Gastroesophageal sphincter (tissue), 4 donors: ENCODE measurements at regions not wholly inside any gene's neighbourhood (a gene's known extent, or its start where the extent isn't known, plus 50 kb on each side); places are given as distances from the start of the nearest gene placed in this dataset.

Experiments used
- ATAC-seq: fragments of 150-250 bp; one replicate; pipeline ENCODE4 v1.9.1; 2016; ENCODE audit warnings: mild to moderate bottlenecking, moderate library complexity
- H3K27ac ChIP-seq, 4 donors: fragments of 200-600 bp; sonication (generic) in 3 of 4; 1 replicate in 3 of 4; 2 replicates in 1 of 4; pipeline ENCODE4 v1.5.1; 2016 to 2019
- H3K27me3 ChIP-seq: fragments of 200-600 bp; sonication (generic); one replicate; pipeline ENCODE4 v1.5.1; 2019
- H3K36me3 ChIP-seq, 2 donors: fragments of 200-600 bp; sonication (generic); one replicate each; pipeline ENCODE4 v1.5.1; 2019; ENCODE audit warnings: control low read depth in 1 of 2
- H3K4me1 ChIP-seq, 3 donors: fragments of 200-600 bp; sonication (generic); 1 replicate in 2 of 3; 2 replicates in 1 of 3; pipeline ENCODE4 v1.5.1; 2016 to 2019; ENCODE audit warnings: control low read depth in 2 of 3
- H3K4me3 ChIP-seq, 2 donors: fragments of 200-600 bp; sonication (generic); one replicate each; pipeline ENCODE4 v1.5.1; 2019; ENCODE audit warnings: mild to moderate bottlenecking in 1 of 2, moderate library complexity in 1 of 2
- H3K9me3 ChIP-seq, 3 donors: fragments of 200-600 bp; sonication (generic); one replicate each; pipeline ENCODE4 v1.5.1; 2017 to 2019; ENCODE audit warnings: control low read depth in 2 of 3
- CTCF ChIP-seq, 4 experiments: fragments of 200-600 bp in 2 of 4; fragments of 450-650 bp in 2 of 4; sonication (generic) in 1 of 4; IDR thresholded peaks; one replicate each; pipeline ENCODE4 v1.5.1; 2017 to 2019; ENCODE audit warnings: antibody characterized with exemption in 4 of 4, mild to moderate bottlenecking in 2 of 4, moderate library complexity in 2 of 4
- EP300 ChIP-seq: sonication (generic); formaldehyde crosslinking; IDR thresholded peaks from one replicate; pipeline ENCODE4 v1.6.1; 2017; ENCODE audit warnings: antibody characterized with exemption, mild to moderate bottlenecking
- POLR2A ChIP-seq, 2 donors: fragments of 450-650 bp; IDR thresholded peaks; one replicate each; pipeline ENCODE4 v1.6.1; 2017; ENCODE audit warnings: antibody characterized with exemption in 2 of 2, mild to moderate bottlenecking in 2 of 2, moderate library complexity in 1 of 2
- POLR2AphosphoS5 ChIP-seq: sonication (generic); formaldehyde crosslinking; IDR thresholded peaks from one replicate; pipeline ENCODE4 v1.6.1; 2017; ENCODE audit warnings: antibody characterized with exemption
- WGBS, 2 donors: methylation state at CpG; one replicate each; pipeline ENCODE4 v1.1.5; 2018; ENCODE audit warnings: low coverage in 1 of 2; 5-methylcytosine and 5-hydroxymethylcytosine counted together

GRCh38 chr5:36790847-36791246 is 85.7 kb upstream of the NIPBL start:
- 60 to 100% methylated on average over 1 of the region's 1 CpG for WGBS, 2 donors
- no peak for ATAC-seq
- Histone ChIP-seq H3K36me3 (no peaks in the 10 kb centered on the region), H3K4me3 (no peak overlapping the region), H3K27me3 (no peaks in the 10 kb centered on the region), H3K9me3 (no peaks in the 10 kb centered on the region), H3K27ac (no peak overlapping the region), H3K4me1 (no peaks in the 10 kb centered on the region)
- TF ChIP-seq POLR2AphosphoS5, result no peak
- no peak for TF ChIP-seq POLR2A (IDR thresholded peaks at IDR 0.05)
- no peak for TF ChIP-seq EP300
- no peak for TF ChIP-seq CTCF (IDR thresholded peaks at IDR 0.05)

GRCh38 chr5:36792560-36793180 is 83.9 kb upstream of the NIPBL start:
- H3K27ac ChIP-seq, result no peak overlapping the region
- WGBS, 2 donors, result 81 to 86% methylated on average over 3 to 4 of the region's 4 CpGs
- TF ChIP-seq POLR2A (IDR thresholded peaks at IDR 0.05) (no peak), POLR2AphosphoS5 (no peak), CTCF (IDR thresholded peaks at IDR 0.05) (no peak), EP300 (no peak)

GRCh38 chr5:36795366-36795765 is 81.2 kb upstream of the NIPBL start:
- Histone ChIP-seq H3K9me3 (no peaks in the 10 kb centered on the region), H3K4me3 (no peak overlapping the region), H3K27ac (no peak overlapping the region), H3K36me3 (no peaks in the 10 kb centered on the region), H3K27me3 (no peaks in the 10 kb centered on the region), H3K4me1 (no peaks in the 10 kb centered on the region)
- TF ChIP-seq POLR2AphosphoS5 (no peak), EP300 (no peak), CTCF (IDR thresholded peaks at IDR 0.05) (no peak)
- 83 to 89% methylated on average over 4 of the region's 4 CpGs for WGBS, 2 donors
- ATAC-seq, result no peak

More at GRCh38 chr5:36792560-36793180, 83.9 kb upstream of the NIPBL start:
- H3K9me3 ChIP-seq, result no peaks in the 10 kb centered on the region
- H3K4me1 ChIP-seq, result no peaks in the 10 kb centered on the region
- H3K27me3 ChIP-seq, result no peaks in the 10 kb centered on the region
- no peak overlapping the region for H3K4me3 ChIP-seq
- ATAC-seq, result no peak
- H3K36me3 ChIP-seq, result no peaks in the 10 kb centered on the region

- WGBS, 2 donors, result 44 to 63% methylated on average over 3 of the region's 3 CpGs
- TF ChIP-seq EP300 (no peak), CTCF (IDR thresholded peaks at IDR 0.05) (no peak), POLR2AphosphoS5 (no peak), POLR2A (IDR thresholded peaks at IDR 0.05) (no peak)
- no peaks in the 10 kb centered on the region for H3K9me3 ChIP-seq
- H3K36me3 ChIP-seq, result no peaks in the 10 kb centered on the region
- no peaks in the 10 kb centered on the region for H3K27me3 ChIP-seq
- H3K27ac ChIP-seq, result no peak overlapping the region
- H3K4me3 ChIP-seq, result no peak overlapping the region
- no peak for ATAC-seq
- no peaks in the 10 kb centered on the region for H3K4me1 ChIP-seq
Observed at GRCh38 chr5:36796155-36796554, 80.4 kb upstream of the NIPBL start.

GRCh38 chr5:36801523-36801922 is 75.0 kb upstream of the NIPBL start:
- no peak for ATAC-seq
- no peak overlapping the region for H3K4me3 ChIP-seq
- H3K36me3 ChIP-seq, result no peaks in the 10 kb centered on the region
- no peaks in the 10 kb centered on the region for H3K27me3 ChIP-seq
- no peaks in the 10 kb centered on the region for H3K4me1 ChIP-seq
- no peak overlapping the region for H3K27ac ChIP-seq
- H3K9me3 ChIP-seq, result no peaks in the 10 kb centered on the region
- TF ChIP-seq POLR2A (IDR thresholded peaks at IDR 0.05), result no peak
- no peak for TF ChIP-seq CTCF (IDR thresholded peaks at IDR 0.05)
- TF ChIP-seq POLR2AphosphoS5, result no peak
- TF ChIP-seq EP300, result no peak
